ENCODE measurements at regions not wholly inside any gene's neighbourhood (a gene's known extent, or its start where the extent isn't known, plus 50 kb on each side); places are given as distances from the start of the nearest gene placed in this dataset.

- TF ChIP-seq CTCF (IDR thresholded peaks at IDR 0.05; ENCODE audit: insufficient read depth, low read depth, low read length, missing control alignments): no peak
- H3K4me3 ChIP-seq (ENCODE audit: low read depth, low read length): no peak overlapping the region
- DNase-seq (ENCODE audit: low read depth): no peak
Measured at GRCh38 chr10:3612183-3613001, 172.6 kb downstream of the KLF6 start.

GRCh38 chr10:3606309-3606708, 178.7 kb downstream of the KLF6 start:
- no peak for TF ChIP-seq CTCF (IDR thresholded peaks at IDR 0.05; ENCODE audit: insufficient read depth, low read depth, low read length, missing control alignments)
- no peak for DNase-seq (ENCODE audit: low read depth)

GRCh38 chr10:3605882-3606281, 179.1 kb downstream of the KLF6 start:
- DNase-seq (ENCODE audit: low read depth): no peak
- TF ChIP-seq CTCF (IDR thresholded peaks at IDR 0.05; ENCODE audit: insufficient read depth, low read depth, low read length, missing control alignments): no peak
- no peak overlapping the region for H3K4me3 ChIP-seq (ENCODE audit: low read depth, low read length)

More at GRCh38 chr10:3606309-3606708, 178.7 kb downstream of the KLF6 start:
- H3K4me3 ChIP-seq (ENCODE audit: low read depth, low read length): no peak overlapping the region

- no peak overlapping the region for H3K4me3 ChIP-seq (ENCODE audit: low read depth, low read length)
- DNase-seq (ENCODE audit: low read depth): no peak
- no peak for TF ChIP-seq CTCF (IDR thresholded peaks at IDR 0.05; ENCODE audit: insufficient read depth, low read depth, low read length, missing control alignments)
Measured at GRCh38 chr10:3595736-3596135, 189.3 kb downstream of the KLF6 start.

GRCh38 chr10:3593611-3594010, 191.4 kb downstream of the KLF6 start:
- TF ChIP-seq CTCF (IDR thresholded peaks at IDR 0.05; ENCODE audit: insufficient read depth, low read depth, low read length, missing control alignments): no peak
- H3K4me3 ChIP-seq (ENCODE audit: low read depth, low read length): no peak overlapping the region
- DNase-seq (ENCODE audit: low read depth): no peak

DNA sequence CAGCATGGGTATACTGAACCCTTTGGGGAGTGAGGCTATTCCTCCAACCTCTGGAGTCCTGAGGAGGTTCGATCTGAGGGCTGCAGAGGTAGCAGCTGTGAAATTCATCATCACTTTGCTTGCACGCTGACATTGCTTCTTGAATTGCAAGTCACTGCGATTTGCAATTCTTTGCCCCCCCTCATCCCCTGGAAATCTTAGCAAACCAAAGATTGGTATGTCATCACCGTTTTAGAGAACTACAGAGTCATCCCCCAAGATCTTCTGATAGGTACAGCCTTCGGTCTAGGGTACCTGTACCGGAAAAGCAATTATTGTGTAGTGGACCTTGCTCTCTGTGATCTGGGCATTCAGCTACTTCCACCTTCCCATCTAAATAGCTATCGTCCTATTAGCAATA, 192.6 kb downstream of the KLF6 start:
- H3K4me3 ChIP-seq (ENCODE audit: low read depth, low read length): no peak overlapping the region
- TF ChIP-seq CTCF (IDR thresholded peaks at IDR 0.05; ENCODE audit: insufficient read depth, low read depth, low read length, missing control alignments): no peak
- no peak for DNase-seq (ENCODE audit: low read depth)

- H3K4me3 ChIP-seq (ENCODE audit: low read depth, low read length): no peak overlapping the region
- TF ChIP-seq CTCF (IDR thresholded peaks at IDR 0.05; ENCODE audit: insufficient read depth, low read depth, low read length, missing control alignments): no peak
- no peak for DNase-seq (ENCODE audit: low read depth)
Measured at GRCh38 chr10:3588816-3589215, 196.2 kb downstream of the KLF6 start.
